Gastrocnemius medialis (tissue), 4 donors: ENCODE measurements at regions not wholly inside any gene's neighbourhood (a gene's known extent, or its start where the extent isn't known, plus 50 kb on each side); places are given as distances from the start of the nearest gene placed in this dataset.

ENCODE experiments used
- ATAC-seq, 2 donors: fragments of 150-250 bp; one replicate each; pipeline ENCODE4 v1.9.1; 2016
- DNase-seq, 2 donors: peaks; one replicate each; pipeline ENCODE4 v3.0.0-alpha.2; 2019
- H3K27ac ChIP-seq, 4 donors: fragments of 200-600 bp; sonication (generic); 1 replicate in 1 of 4; 2 replicates in 3 of 4; pipeline ENCODE4 v1.5.1; 2016 to 2018; ENCODE audit warnings: mild to moderate bottlenecking in 2 of 4, moderate library complexity in 1 of 4
- H3K27me3 ChIP-seq, 3 donors: fragments of 200-600 bp; sonication (generic) in 2 of 3; 1 replicate in 1 of 3; 2 replicates in 2 of 3; pipeline versions ENCODE4 v1.5.1 to v1.6.0; 2016 to 2019; ENCODE audit warnings: mild to moderate bottlenecking in 1 of 3, moderate library complexity in 1 of 3
- H3K36me3 ChIP-seq, 2 donors: fragments of 200-600 bp; sonication (generic) in 1 of 2; one replicate each; pipeline ENCODE4 v1.5.1; 2017 to 2018
- H3K4me1 ChIP-seq, 2 donors: fragments of 200-600 bp; sonication (generic) in 1 of 2; one replicate each; pipeline ENCODE4 v1.5.1; 2016 to 2017; ENCODE audit warnings: mild to moderate bottlenecking in 2 of 2
- H3K4me3 ChIP-seq, 4 donors: fragments of 200-600 bp; sonication (generic) in 3 of 4; 1 replicate in 1 of 4; 2 replicates in 3 of 4; pipeline ENCODE4 v1.5.1; 2016 to 2019; ENCODE audit warnings: mild to moderate bottlenecking in 2 of 4
- H3K9me3 ChIP-seq, 3 donors: fragments of 200-600 bp; sonication (generic) in 2 of 3; 1 replicate in 1 of 3; 2 replicates in 2 of 3; pipeline ENCODE4 v1.5.1; 2016 to 2019
- CTCF ChIP-seq, 5 experiments: fragments of 450-650 bp in 3 of 5; fragments of 200-600 bp in 2 of 5; sonication (generic) in 2 of 5; IDR thresholded peaks in 4 of 5; conservative IDR thresholded peaks in 1 of 5; 1 replicate in 4 of 5; 2 replicates in 1 of 5; pipeline ENCODE4 v1.5.1; 2016 to 2019; ENCODE audit warnings: antibody characterized with exemption in 5 of 5, mild to moderate bottlenecking in 3 of 5, moderate library complexity in 3 of 5
- POLR2A ChIP-seq, 2 donors: fragments of 450-650 bp; IDR thresholded peaks; one replicate each; pipeline ENCODE4 v1.6.1; 2017; ENCODE audit warnings: antibody characterized with exemption in 2 of 2, mild to moderate bottlenecking in 2 of 2, moderate library complexity in 2 of 2
- in situ Hi-C, 4 donors: fragments of 200-750 bp; cut with MboI; loops; one replicate each; pipeline versions ENCODE4 v1.15.0 to v1.8.0; 2017; ENCODE audit warnings: low sequenced_read_pairs in 4 of 4
- intact Hi-C: fragments of 100-400 bp; cut with DNase I; formaldehyde crosslinking; loops from one replicate; pipeline ENCODE4 v1.15.1; 2023; ENCODE audit warnings: low total_unique reads

- in situ Hi-C loops, result no loop called here
- no peaks in the 10 kb centered on the region for H3K27me3 ChIP-seq
- ATAC-seq (no peak), DNase-seq (no peak)
- no peaks in the 10 kb centered on the region for H3K4me1 ChIP-seq
- H3K27ac ChIP-seq, result no peak overlapping the region
- intact Hi-C loops, result no loop called here
- TF ChIP-seq CTCF (IDR thresholded peaks at IDR 0.05 in 4 of 5, conservative IDR thresholded peaks at IDR 0.05 in 1 of 5), result no peak
- no peak for TF ChIP-seq POLR2A (IDR thresholded peaks at IDR 0.05)
- no peaks in the 10 kb centered on the region for H3K9me3 ChIP-seq
- H3K36me3 ChIP-seq, result no peaks in the 10 kb centered on the region
- no peak overlapping the region for H3K4me3 ChIP-seq
Observed at GRCh38 chr2:82234283-82234874, 1929.8 kb upstream of the LRRTM1 start.

GRCh38 chr2:82233806-82234205 is 1929.3 kb upstream of the LRRTM1 start:
- DNase-seq, result no peak
- TF ChIP-seq CTCF (IDR thresholded peaks at IDR 0.05 in 4 of 5, conservative IDR thresholded peaks at IDR 0.05 in 1 of 5) (no peak), POLR2A (IDR thresholded peaks at IDR 0.05) (no peak)
- in situ Hi-C loops, result no loop called here
- Histone ChIP-seq H3K27ac (no peak overlapping the region), H3K4me3 (no peak overlapping the region), H3K4me1 (no peaks in the 10 kb centered on the region), H3K36me3 (no peaks in the 10 kb centered on the region), H3K9me3 (no peaks in the 10 kb centered on the region), H3K27me3 (no peaks in the 10 kb centered on the region)
- no peak for ATAC-seq
- intact Hi-C loops, result no loop called here

GRCh38 chr2:82230406-82230805 is 1925.9 kb upstream of the LRRTM1 start:
- Histone ChIP-seq H3K4me1 (no peaks in the 10 kb centered on the region), H3K27ac (no peak overlapping the region), H3K4me3 (no peak overlapping the region), H3K36me3 (no peaks in the 10 kb centered on the region), H3K9me3 (no peaks in the 10 kb centered on the region), H3K27me3 (no peaks in the 10 kb centered on the region)
- in situ Hi-C loops, result no loop called here
- intact Hi-C loops, result no loop called here
- DNase-seq, result no peak
- TF ChIP-seq CTCF (IDR thresholded peaks at IDR 0.05 in 4 of 5, conservative IDR thresholded peaks at IDR 0.05 in 1 of 5) (no peak), POLR2A (IDR thresholded peaks at IDR 0.05) (no peak)
- no peak for ATAC-seq

- Histone ChIP-seq H3K36me3 (no peaks in the 10 kb centered on the region), H3K27me3 (no peaks in the 10 kb centered on the region), H3K9me3 (no peaks in the 10 kb centered on the region), H3K27ac (no peak overlapping the region), H3K4me1 (no peaks in the 10 kb centered on the region), H3K4me3 (no peak overlapping the region)
- DNase-seq, result no peak
- intact Hi-C loops (no loop called here), in situ Hi-C loops (no loop called here)
- no peak for ATAC-seq
- TF ChIP-seq CTCF (IDR thresholded peaks at IDR 0.05 in 4 of 5, conservative IDR thresholded peaks at IDR 0.05 in 1 of 5) (no peak), POLR2A (IDR thresholded peaks at IDR 0.05) (no peak)
Observed at GRCh38 chr2:82226441-82226840, 1921.9 kb upstream of the LRRTM1 start.

- Histone ChIP-seq H3K36me3 (no peaks in the 10 kb centered on the region), H3K4me3 (no peak overlapping the region), H3K27me3 (no peaks in the 10 kb centered on the region), H3K4me1 (no peaks in the 10 kb centered on the region), H3K9me3 (no peaks in the 10 kb centered on the region), H3K27ac (no peak overlapping the region)
- intact Hi-C loops (no loop called here), in situ Hi-C loops (no loop called here)
- no peak for DNase-seq
- ATAC-seq, result no peak
- TF ChIP-seq POLR2A (IDR thresholded peaks at IDR 0.05) (no peak), CTCF (IDR thresholded peaks at IDR 0.05 in 4 of 5, conservative IDR thresholded peaks at IDR 0.05 in 1 of 5) (no peak)
Observed at GRCh38 chr2:82224301-82224940, 1919.9 kb upstream of the LRRTM1 start.
